Prostate gland (tissue), 2 donors: ENCODE measurements at regions not wholly inside any gene's neighbourhood (a gene's known extent, or its start where the extent isn't known, plus 50 kb on each side); places are given as distances from the start of the nearest gene placed in this dataset.
"Not testable (repeated sequence)": the region's sequence is repeated elsewhere in the genome, so short reads cannot be mapped to it uniquely, and the experiment has no call there.

Experiments used
- DNase-seq: peaks from one replicate; pipeline ENCODE4 v3.0.0-alpha.2; 2019; ENCODE audit warnings: low spot score
- H3K27ac ChIP-seq, 2 donors: fragments of 200-600 bp; sonication (generic); 2 replicates each; pipeline ENCODE4 v1.5.1; 2017 to 2019
- H3K27me3 ChIP-seq: fragments of 200-600 bp; sonication (generic); replicated peaks from 2 replicates; pipeline ENCODE4 v1.5.1; 2019; ENCODE audit not compliant: insufficient read depth
- H3K36me3 ChIP-seq, 2 donors: fragments of 200-600 bp; sonication (generic); 1 replicate in 1 of 2; 2 replicates in 1 of 2; pipeline versions ENCODE4 v1.5.1 to v1.8.1; 2017 to 2019
- H3K4me1 ChIP-seq: fragments of 200-600 bp; sonication (generic); replicated peaks from 2 replicates; pipeline ENCODE4 v1.5.1; 2019
- H3K4me3 ChIP-seq, 2 donors: fragments of 200-600 bp; sonication (generic); 2 replicates each; pipeline ENCODE4 v1.5.1; 2017 to 2019
- H3K9me3 ChIP-seq: fragments of 200-600 bp; sonication (generic); 2 replicates; pipeline ENCODE4 v1.5.1; 2017
- CTCF ChIP-seq, 4 experiments: fragments of 200-600 bp in 2 of 4; fragments of 450-650 bp in 2 of 4; sonication (generic) in 2 of 4; IDR thresholded peaks; 1 replicate in 3 of 4; 2 replicates in 1 of 4; pipeline ENCODE4 v1.5.1; 2016 to 2019; ENCODE audit warnings: antibody characterized with exemption in 4 of 4, mild to moderate bottlenecking in 2 of 4, moderate library complexity in 2 of 4
- POLR2A ChIP-seq: fragments of 450-650 bp; IDR thresholded peaks from one replicate; pipeline ENCODE4 v1.6.1; 2016; ENCODE audit warnings: antibody characterized with exemption, mild to moderate bottlenecking
- POLR2AphosphoS5 ChIP-seq: sonication (generic); formaldehyde crosslinking; IDR thresholded peaks from one replicate; pipeline ENCODE4 v1.6.1; 2017; ENCODE audit warnings: antibody characterized with exemption
- WGBS: methylation state at CpG from one replicate; pipeline ENCODE4 v1.1.5; 2018; 5-methylcytosine and 5-hydroxymethylcytosine counted together
- intact Hi-C: fragments of 100-400 bp; cut with DNase I; formaldehyde crosslinking; loops from one replicate; pipeline ENCODE4 v1.14.2; 2022

DNA sequence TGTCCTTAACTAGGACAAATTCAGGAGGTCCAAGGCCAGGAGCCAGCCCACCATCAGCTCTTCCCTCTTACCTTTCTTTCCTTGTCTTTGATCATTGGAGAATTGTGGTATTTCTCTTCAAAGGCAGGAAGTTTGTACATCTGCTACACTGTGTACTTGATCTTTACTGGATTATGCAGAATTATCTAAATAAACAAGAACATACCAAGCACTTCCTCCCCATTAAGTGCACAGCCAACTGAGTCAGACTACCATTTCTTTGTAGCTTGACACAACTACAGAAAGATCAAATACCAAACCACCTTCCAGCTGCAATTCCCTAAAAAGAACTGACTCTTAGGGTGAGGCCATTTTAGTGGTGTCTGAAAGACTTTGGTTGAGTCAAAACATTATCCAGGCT, 195.1 kb downstream of the HDGFL1 start:
- no peaks in the 10 kb centered on the region for H3K4me1 ChIP-seq
- no peak overlapping the region for H3K27ac ChIP-seq
- DNase-seq: no peak
- no peaks in the 10 kb centered on the region for H3K27me3 ChIP-seq
- H3K36me3 ChIP-seq: no peaks in the 10 kb centered on the region
- H3K9me3 ChIP-seq: no peaks in the 10 kb centered on the region
- intact Hi-C loops: no loop called here
- TF ChIP-seq POLR2A: no peak
- no peak for TF ChIP-seq CTCF (IDR thresholded peaks at IDR 0.05)
- TF ChIP-seq POLR2AphosphoS5: no peak
- H3K4me3 ChIP-seq: no peak overlapping the region

DNA sequence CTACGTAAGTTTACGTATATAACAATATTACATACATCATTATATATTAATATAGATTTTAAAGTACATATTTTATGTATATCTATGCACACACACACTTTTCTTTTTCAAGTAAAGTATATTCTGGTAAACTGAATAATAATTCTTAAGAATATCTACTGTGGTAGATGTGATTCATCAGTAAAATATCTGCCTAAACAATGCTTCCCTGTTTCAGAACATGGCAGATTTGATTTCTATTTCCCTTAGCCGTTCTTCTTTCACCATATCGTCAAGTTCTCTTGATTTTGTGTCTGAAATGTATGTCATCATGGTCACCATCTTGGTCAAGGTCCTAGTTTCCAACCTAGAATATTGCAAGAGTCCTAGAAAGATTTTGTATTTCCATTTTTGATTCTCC, 195.6 kb downstream of the HDGFL1 start:
- WGBS: 91% methylated on average over 4 of the region's 4 CpGs
- TF ChIP-seq POLR2AphosphoS5: no peak
- no peak for TF ChIP-seq CTCF (IDR thresholded peaks at IDR 0.05)
- no peak for DNase-seq
- Histone ChIP-seq H3K27me3 (no peaks in the 10 kb centered on the region), H3K9me3 (no peaks in the 10 kb centered on the region), H3K4me1 (no peaks in the 10 kb centered on the region), H3K4me3 (no peak overlapping the region), H3K36me3 (no peaks in the 10 kb centered on the region), H3K27ac (no peak overlapping the region)
- intact Hi-C loops: no loop called here

GRCh38 chr6:22766979-22767378, 197.6 kb downstream of the HDGFL1 start:
- TF ChIP-seq POLR2A: no peak
- TF ChIP-seq CTCF (IDR thresholded peaks at IDR 0.05): no peak
- TF ChIP-seq POLR2AphosphoS5: no peak
- intact Hi-C loops: no loop called here
- 95% methylated on average over 4 of the region's 4 CpGs for WGBS

GRCh38 chr6:22770054-22770453, 200.7 kb downstream of the HDGFL1 start:
- Histone ChIP-seq H3K9me3 (no peaks in the 10 kb centered on the region), H3K27me3 (no peaks in the 10 kb centered on the region), H3K4me1 (no peaks in the 10 kb centered on the region), H3K36me3 (no peaks in the 10 kb centered on the region), H3K27ac (no peak overlapping the region), H3K4me3 (no peak overlapping the region)
- TF ChIP-seq POLR2AphosphoS5 (no peak), CTCF (IDR thresholded peaks at IDR 0.05) (no peak), POLR2A (no peak)
- no peak for DNase-seq
- WGBS: 100% methylated on average over 1 of the region's 1 CpG
- intact Hi-C loops: no loop called here

More at GRCh38 chr6:22766979-22767378, 197.6 kb downstream of the HDGFL1 start:
- Histone ChIP-seq H3K27ac (no peak overlapping the region), H3K36me3 (no peaks in the 10 kb centered on the region), H3K4me3 (no peak overlapping the region), H3K4me1 (no peaks in the 10 kb centered on the region), H3K27me3 (no peaks in the 10 kb centered on the region), H3K9me3 (no peaks in the 10 kb centered on the region)
- no peak for DNase-seq

DNA sequence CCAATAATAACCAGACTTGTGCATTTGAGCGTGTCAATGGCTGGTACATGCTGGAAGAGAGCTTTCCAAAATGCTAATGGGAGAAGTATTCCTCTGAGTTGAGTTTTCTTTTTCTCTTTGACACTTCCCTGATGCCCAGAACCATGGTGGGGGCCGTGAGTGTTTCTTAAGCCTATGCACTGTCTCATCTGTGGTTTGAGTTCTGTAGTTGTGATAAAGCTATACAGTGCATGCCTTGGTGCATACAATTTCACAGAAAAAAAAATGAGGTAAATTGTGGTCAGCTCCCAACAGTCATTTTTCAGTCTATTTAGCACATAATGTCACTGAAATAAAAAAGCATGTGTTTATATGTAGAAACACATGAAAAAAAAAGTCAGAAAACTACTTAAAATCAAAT, 204.8 kb downstream of the HDGFL1 start:
- no peak for DNase-seq
- intact Hi-C loops: no loop called here

GRCh38 chr6:22778438-22778837, 209.1 kb downstream of the HDGFL1 start:
- DNase-seq, intact Hi-C loops, H3K27ac ChIP-seq, H3K4me3 ChIP-seq, H3K27me3 ChIP-seq, H3K36me3 ChIP-seq, H3K4me1 ChIP-seq, H3K9me3 ChIP-seq: not testable (repeated sequence)
- 45% methylated on average over 1 of the region's 1 CpG for WGBS

More for the DNA sequence above, 204.8 kb downstream of the HDGFL1 start:
- no peaks in the 10 kb centered on the region for H3K9me3 ChIP-seq
- no peaks in the 10 kb centered on the region for H3K27me3 ChIP-seq
- 92% methylated on average over 2 of the region's 2 CpGs for WGBS
- H3K36me3 ChIP-seq: no peaks in the 10 kb centered on the region
- H3K27ac ChIP-seq: no peak overlapping the region
- TF ChIP-seq CTCF (IDR thresholded peaks at IDR 0.05): no peak
- no peak for TF ChIP-seq POLR2A
- no peak for TF ChIP-seq POLR2AphosphoS5
- H3K4me3 ChIP-seq: no peak overlapping the region
- H3K4me1 ChIP-seq: no peaks in the 10 kb centered on the region
